HEK293 (cell line): ENCODE measurements at regions not wholly inside any gene's neighbourhood (a gene's known extent, or its start where the extent isn't known, plus 50 kb on each side); places are given as distances from the start of the nearest gene placed in this dataset.

Experiments
- CTCF ChIA-PET: fragments of 350-600 bp; formaldehyde crosslinking; extraction: SDS; loops from one replicate; lab custom pipeline; 2021; ENCODE audit warnings: antibody characterized with exemption; lab: Yijun Ruan, JAX
- POLR2A ChIA-PET: fragments of 300-600 bp; formaldehyde crosslinking; extraction: SDS; loops from one replicate; lab custom pipeline; 2020; ENCODE audit warnings: antibody characterized with exemption, inconsistent platforms; lab: Yijun Ruan, JAX
- H3K27ac ChIP-seq: fragments of 200-500 bp; sonication (Bioruptor generic); 2 replicates; pipeline ENCODE4 v1.5.1; 2014; ENCODE audit warnings: low read depth, low read length, control low read depth, inconsistent platforms; ENCODE audit errors: extremely low read depth
- H3K36me3 ChIP-seq, 2 experiments: fragments of 200-500 bp in 1 of 2; sonication (Bioruptor generic) in 1 of 2; 1 replicate in 1 of 2; 2 replicates in 1 of 2; pipeline ENCODE4 v1.5.1; 2014 to 2017; ENCODE audit warnings: inconsistent platforms in 2 of 2, low read length in 2 of 2; ENCODE audit not compliant: control insufficient read depth in 2 of 2, insufficient read depth in 1 of 2
- H3K4me1 ChIP-seq: fragments of 200-500 bp; sonication (Bioruptor generic); 2 replicates; pipeline ENCODE4 v1.5.1; 2014; ENCODE audit warnings: mild to moderate bottlenecking, low read length, inconsistent platforms; ENCODE audit not compliant: control insufficient read depth, insufficient read depth
- H3K4me3 ChIP-seq: 2 replicates; pipeline ENCODE4 v1.5.1; 2011; ENCODE audit warnings: low read depth, mild to moderate bottlenecking, control low read depth, low read length, moderate library complexity
- H3K9me3 ChIP-seq: fragments of 200-500 bp; sonication (Bioruptor generic); 2 replicates; pipeline ENCODE4 v1.5.1; 2014; ENCODE audit warnings: low read depth, low read length, inconsistent platforms; ENCODE audit not compliant: control insufficient read depth, insufficient read depth
- KLF1 ChIP-seq: fragments of 450-650 bp; formaldehyde crosslinking; IDR thresholded peaks from 2 replicates; pipeline ENCODE4 v1.5.1; 2016; ENCODE audit warnings: missing biosample characterization, missing genetic modification characterization
- KLF10 ChIP-seq: fragments of 450-650 bp; IDR thresholded peaks from 2 replicates; pipeline ENCODE4 v1.5.1; 2018; ENCODE audit warnings: missing biosample characterization, mild to moderate bottlenecking, missing genetic modification characterization
- MZF1 ChIP-seq: fragments of 450-650 bp; formaldehyde crosslinking; IDR thresholded peaks from 2 replicates; pipeline ENCODE4 v1.5.1; 2017; ENCODE audit warnings: missing biosample characterization, missing genetic modification characterization, borderline replicate concordance
- SP3 ChIP-seq: fragments of 450-650 bp; formaldehyde crosslinking; IDR thresholded peaks from 2 replicates; pipeline ENCODE4 v1.5.1; 2016; ENCODE audit warnings: missing biosample characterization, missing genetic modification characterization
- WT1 ChIP-seq: fragments of 450-650 bp; formaldehyde crosslinking; IDR thresholded peaks from 2 replicates; pipeline ENCODE4 v1.5.1; 2016; ENCODE audit warnings: missing biosample characterization, missing genetic modification characterization
- ZFP3 ChIP-seq: fragments of 450-650 bp; formaldehyde crosslinking; IDR thresholded peaks from 2 replicates; pipeline ENCODE4 v1.5.1; 2016; ENCODE audit warnings: low read depth, missing biosample characterization, missing genetic modification characterization
- ZNF157 ChIP-seq: fragments of 450-650 bp; formaldehyde crosslinking; IDR thresholded peaks from 2 replicates; pipeline ENCODE4 v1.5.1; 2016; ENCODE audit warnings: missing biosample characterization, missing genetic modification characterization
- ZNF202 ChIP-seq: fragments of 450-650 bp; formaldehyde crosslinking; IDR thresholded peaks from 2 replicates; pipeline ENCODE4 v1.5.1; 2016; ENCODE audit warnings: missing biosample characterization, missing genetic modification characterization, borderline replicate concordance
- ZNF211 ChIP-seq: fragments of 450-650 bp; formaldehyde crosslinking; IDR thresholded peaks from 2 replicates; pipeline ENCODE4 v1.5.1; 2016; ENCODE audit warnings: low read depth, missing biosample characterization, missing genetic modification characterization
- ZNF274 ChIP-seq, 2 experiments: fragments of 200-500 bp in 1 of 2; fragments of 450-650 bp in 1 of 2; sonication (Bioruptor generic) in 1 of 2; formaldehyde crosslinking in 1 of 2; IDR thresholded peaks; 2 replicates each; pipeline versions ENCODE4 v1.5.1 to v1.6.1; 2014 to 2016; ENCODE audit warnings: borderline replicate concordance in 1 of 2, inconsistent platforms in 1 of 2, low read length in 1 of 2, missing biosample characterization in 1 of 2, missing genetic modification characterization in 1 of 2
- ZNF366 ChIP-seq: fragments of 450-650 bp; formaldehyde crosslinking; conservative IDR thresholded peaks from 2 replicates; pipeline ENCODE4 v1.5.1; 2016; ENCODE audit warnings: missing biosample characterization, missing genetic modification characterization
- ZNF391 ChIP-seq: fragments of 450-650 bp; formaldehyde crosslinking; IDR thresholded peaks from 2 replicates; pipeline ENCODE4 v1.5.1; 2016; ENCODE audit warnings: low read depth, missing biosample characterization, missing genetic modification characterization, borderline replicate concordance
- ZNF416 ChIP-seq: fragments of 450-650 bp; formaldehyde crosslinking; IDR thresholded peaks from 2 replicates; pipeline ENCODE4 v1.5.1; 2016; ENCODE audit warnings: missing biosample characterization, missing genetic modification characterization
- ZNF423 ChIP-seq: fragments of 450-650 bp; formaldehyde crosslinking; IDR thresholded peaks from 2 replicates; pipeline ENCODE4 v1.5.1; 2016; ENCODE audit warnings: missing biosample characterization, missing genetic modification characterization
- ZNF433 ChIP-seq: fragments of 450-650 bp; formaldehyde crosslinking; IDR thresholded peaks from 2 replicates; pipeline ENCODE4 v1.5.1; 2016; ENCODE audit warnings: missing biosample characterization, missing genetic modification characterization, low read depth
- ZNF473 ChIP-seq: fragments of 450-650 bp; formaldehyde crosslinking; IDR thresholded peaks from 2 replicates; pipeline ENCODE4 v1.5.1; 2017; ENCODE audit warnings: missing biosample characterization, missing genetic modification characterization
- ZNF514 ChIP-seq: fragments of 450-650 bp; formaldehyde crosslinking; IDR thresholded peaks from 2 replicates; pipeline ENCODE4 v1.5.1; 2016; ENCODE audit warnings: missing biosample characterization, missing genetic modification characterization
- ZNF544 ChIP-seq: fragments of 450-650 bp; formaldehyde crosslinking; IDR thresholded peaks from 2 replicates; pipeline ENCODE4 v1.5.0; 2017; ENCODE audit warnings: missing biosample characterization, missing genetic modification characterization
- ZNF548 ChIP-seq: fragments of 450-650 bp; formaldehyde crosslinking; IDR thresholded peaks from 2 replicates; pipeline ENCODE4 v1.5.1; 2016; ENCODE audit warnings: missing biosample characterization, missing genetic modification characterization
- TF ChIP-seq, protein P1 (sequence below): fragments of 450-650 bp; formaldehyde crosslinking; IDR thresholded peaks from 2 replicates; pipeline ENCODE4 v1.5.1; 2017; ENCODE audit warnings: missing biosample characterization, missing genetic modification characterization
- TF ChIP-seq, protein P2 (sequence below): fragments of 450-650 bp; formaldehyde crosslinking; IDR thresholded peaks from 2 replicates; pipeline ENCODE4 v1.5.1; 2016; ENCODE audit warnings: missing biosample characterization, missing genetic modification characterization

GRCh38 chr6:33904747-33905065 is 100.9 kb upstream of the MLN start:
- TF ChIP-seq, protein P1, sequence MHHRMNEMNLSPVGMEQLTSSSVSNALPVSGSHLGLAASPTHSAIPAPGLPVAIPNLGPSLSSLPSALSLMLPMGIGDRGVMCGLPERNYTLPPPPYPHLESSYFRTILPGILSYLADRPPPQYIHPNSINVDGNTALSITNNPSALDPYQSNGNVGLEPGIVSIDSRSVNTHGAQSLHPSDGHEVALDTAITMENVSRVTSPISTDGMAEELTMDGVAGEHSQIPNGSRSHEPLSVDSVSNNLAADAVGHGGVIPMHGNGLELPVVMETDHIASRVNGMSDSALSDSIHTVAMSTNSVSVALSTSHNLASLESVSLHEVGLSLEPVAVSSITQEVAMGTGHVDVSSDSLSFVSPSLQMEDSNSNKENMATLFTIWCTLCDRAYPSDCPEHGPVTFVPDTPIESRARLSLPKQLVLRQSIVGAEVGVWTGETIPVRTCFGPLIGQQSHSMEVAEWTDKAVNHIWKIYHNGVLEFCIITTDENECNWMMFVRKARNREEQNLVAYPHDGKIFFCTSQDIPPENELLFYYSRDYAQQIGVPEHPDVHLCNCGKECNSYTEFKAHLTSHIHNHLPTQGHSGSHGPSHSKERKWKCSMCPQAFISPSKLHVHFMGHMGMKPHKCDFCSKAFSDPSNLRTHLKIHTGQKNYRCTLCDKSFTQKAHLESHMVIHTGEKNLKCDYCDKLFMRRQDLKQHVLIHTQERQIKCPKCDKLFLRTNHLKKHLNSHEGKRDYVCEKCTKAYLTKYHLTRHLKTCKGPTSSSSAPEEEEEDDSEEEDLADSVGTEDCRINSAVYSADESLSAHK, result no peak
- TF ChIP-seq ZNF366 (tag by site-specific recombination) (no peak), ZNF514 (no peak), MZF1 (no peak), ZNF423 (tag by site-specific recombination) (no peak), ZNF391 (tag by site-specific recombination) (no peak), ZNF157 (tag by site-specific recombination) (no peak), ZNF416 (tag by site-specific recombination) (no peak), SP3 (no peak), WT1 (tag by site-specific recombination) (no peak)
- TF ChIP-seq, protein P2, sequence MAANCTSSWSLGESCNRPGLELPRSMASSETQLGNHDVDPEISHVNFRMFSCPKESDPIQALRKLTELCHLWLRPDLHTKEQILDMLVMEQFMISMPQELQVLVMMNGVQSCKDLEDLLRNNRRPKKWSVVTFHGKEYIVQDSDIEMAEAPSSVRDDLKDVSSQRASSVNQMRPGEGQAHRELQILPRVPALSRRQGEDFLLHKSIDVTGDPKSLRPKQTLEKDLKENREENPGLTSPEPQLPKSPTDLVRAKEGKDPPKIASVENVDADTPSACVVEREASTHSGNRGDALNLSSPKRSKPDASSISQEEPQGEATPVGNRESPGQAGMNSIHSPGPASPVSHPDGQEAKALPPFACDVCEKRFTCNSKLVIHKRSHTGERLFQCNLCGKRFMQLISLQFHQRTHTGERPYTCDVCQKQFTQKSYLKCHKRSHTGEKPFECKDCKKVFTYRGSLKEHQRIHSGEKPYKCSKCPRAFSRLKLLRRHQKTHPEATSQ, result no peak
- TF ChIP-seq, all 188 proteins: peak for 0
- Histone ChIP-seq H3K36me3 (no peaks in the 10 kb centered on the region), H3K9me3 (no peaks in the 10 kb centered on the region), H3K4me3 (no peak overlapping the region), H3K27ac (no peak overlapping the region), H3K4me1 (no peaks in the 10 kb centered on the region)
- ChIA-PET POLR2A (no interaction called here), CTCF (interaction anchor here (0.7 kb wide), 1 partner anchor 54 kb away, joined by 3 read pairs; no protein-coding TSS in a partner anchor)

- CTCF ChIA-PET, result interaction anchor here (1.0 kb wide), 1 partner anchor 16 kb away, joined by 3 read pairs; no protein-coding TSS in a partner anchor
- H3K36me3 ChIP-seq, result no peaks in the 10 kb centered on the region
- no peak for TF ChIP-seq ZNF423 (tag by site-specific recombination)
- no peak for TF ChIP-seq ZFP3 (tag by site-specific recombination)
- no peak for TF ChIP-seq ZNF473
- 0 out of 2 replicates have a peak, but pooled peaks have one; percentile 11 for TF ChIP-seq KLF1 (tag by site-specific recombination)
- TF ChIP-seq ZNF544 (tag by site-specific recombination), result no peak
- no peak for TF ChIP-seq ZNF211 (tag by site-specific recombination)
- TF ChIP-seq KLF10 (tag by site-specific recombination), result no peak
- TF ChIP-seq, all 188 proteins: peak for 1
- Histone ChIP-seq H3K4me3 (no peak overlapping the region), H3K4me1 (no peaks in the 10 kb centered on the region), H3K27ac (no peak overlapping the region), H3K9me3 (no peaks in the 10 kb centered on the region)
- POLR2A ChIA-PET, result no interaction called here
Observed at GRCh38 chr6:33904050-33904746, 100.4 kb upstream of the MLN start.

DNA sequence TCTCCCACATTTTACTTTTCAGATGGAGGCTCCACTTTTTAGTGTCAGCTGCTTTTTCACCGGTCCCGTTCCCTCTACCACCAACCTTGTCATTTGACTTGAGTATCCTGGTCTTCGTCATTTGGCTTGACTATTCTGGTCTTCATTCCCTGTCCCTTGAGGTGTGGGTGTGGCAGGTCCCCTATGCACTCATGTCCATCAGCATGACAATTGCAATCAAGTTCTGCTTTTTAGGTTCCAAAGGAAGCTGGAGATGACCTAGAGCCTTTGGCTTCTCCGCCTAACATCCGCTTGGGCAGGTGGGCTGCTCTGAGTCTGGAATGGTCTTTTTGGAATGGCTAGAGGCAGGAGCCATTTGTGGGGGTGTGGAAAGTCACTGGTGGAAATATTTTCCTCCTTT is 99.8 kb upstream of the MLN start:
- H3K36me3 ChIP-seq, result no peaks in the 10 kb centered on the region
- H3K4me1 ChIP-seq, result no peaks in the 10 kb centered on the region
- no peaks in the 10 kb centered on the region for H3K9me3 ChIP-seq
- ChIA-PET POLR2A (no interaction called here), CTCF (interaction anchor here (1.0 kb wide), 1 partner anchor 15 kb away, joined by 3 read pairs; no protein-coding TSS in a partner anchor)
- no peak overlapping the region for H3K4me3 ChIP-seq
- TF ChIP-seq ZNF548 (tag by site-specific recombination) (no peak), ZNF274 (IDR thresholded peaks at IDR 0.05; ENCODE audit: low read length) (no peak), ZNF274 (tag by site-specific recombination; IDR thresholded peaks at IDR 0.05; ENCODE audit: borderline replicate concordance) (no peak), ZNF433 (tag by site-specific recombination) (no peak), ZNF202 (tag by site-specific recombination) (no peak)
- TF ChIP-seq, all 188 proteins: peak for 0
- no peak overlapping the region for H3K27ac ChIP-seq
